Neural progenitor cell (in vitro differentiated cells): ENCODE measurements at regions not wholly inside any gene's neighbourhood (a gene's known extent, or its start where the extent isn't known, plus 50 kb on each side); places are given as distances from the start of the nearest gene placed in this dataset.
A peak's percentile ranks its signal among the peaks of the same experiment; 100 is the strongest.

Experiments
- DNase-seq: peaks from one replicate; pipeline ENCODE4 v3.0.0-alpha.2; 2016; ENCODE audit warnings: low spot score
- H2AFZ ChIP-seq: fragments of 200-600 bp; sonication (generic); replicated peaks from 2 replicates; pipeline ENCODE4 v1.6.1; 2016; ENCODE audit warnings: antibody characterized with exemption
- H3F3A ChIP-seq: fragments of 200-600 bp; sonication (generic); 2 replicates; pipeline ENCODE4 v1.6.1; 2016; ENCODE audit warnings: antibody characterized with exemption, low read depth
- H3K27ac ChIP-seq: fragments of 200-600 bp; sonication (generic); 2 replicates; pipeline ENCODE4 v1.5.1; 2016; ENCODE audit warnings: mild to moderate bottlenecking
- H3K27me3 ChIP-seq: fragments of 200-600 bp; sonication (generic); 2 replicates; pipeline ENCODE4 v1.6.1; 2016; ENCODE audit warnings: mild to moderate bottlenecking, moderate library complexity
- H3K36me3 ChIP-seq: fragments of 200-600 bp; sonication (generic); 2 replicates; pipeline ENCODE4 v1.5.1; 2016
- H3K4me1 ChIP-seq: fragments of 200-600 bp; sonication (generic); 2 replicates; pipeline ENCODE4 v1.6.1; 2016; ENCODE audit warnings: mixed run types
- H3K4me2 ChIP-seq: fragments of 200-600 bp; sonication (generic); 2 replicates; pipeline ENCODE4 v1.6.1; 2016
- H3K4me3 ChIP-seq: fragments of 200-600 bp; sonication (generic); 2 replicates; pipeline ENCODE4 v1.5.1; 2016
- H3K79me2 ChIP-seq: fragments of 200-600 bp; sonication (generic); 2 replicates; pipeline ENCODE4 v1.6.1; 2016; ENCODE audit warnings: low read depth
- H3K9ac ChIP-seq: fragments of 200-600 bp; sonication (generic); 2 replicates; pipeline ENCODE4 v1.6.1; 2016
- H3K9me3 ChIP-seq: fragments of 200-600 bp; sonication (generic); 2 replicates; pipeline ENCODE4 v1.5.1; 2016; ENCODE audit warnings: low read depth
- H4K20me1 ChIP-seq: fragments of 200-600 bp; sonication (generic); 2 replicates; pipeline ENCODE4 v1.6.1; 2016; ENCODE audit warnings: low read depth
- H3K27ac Mint-ChIP-seq: 3 replicates; pipeline ENCODE4 v1.8.0; 2021; ENCODE audit warnings: mixed read lengths
- H3K27me3 Mint-ChIP-seq: 2 replicates; pipeline ENCODE4 v1.8.0; 2022; ENCODE audit warnings: low read depth, mild to moderate bottlenecking, inconsistent platforms, moderate library complexity, mixed read lengths; ENCODE audit not compliant: insufficient read depth
- H3K36me3 Mint-ChIP-seq: 3 replicates; pipeline ENCODE4 v1.8.0; 2021; ENCODE audit warnings: mixed read lengths
- H3K4me1 Mint-ChIP-seq: 3 replicates; pipeline ENCODE4 v1.8.0; 2021; ENCODE audit warnings: mixed read lengths
- H3K4me3 Mint-ChIP-seq: 3 replicates; pipeline ENCODE4 v1.8.0; 2021; ENCODE audit warnings: mild to moderate bottlenecking, moderate library complexity, mixed read lengths
- H3K9me3 Mint-ChIP-seq: 3 replicates; pipeline ENCODE4 v1.8.0; 2020; ENCODE audit warnings: mixed read lengths
- CTCF ChIP-seq: fragments of 200-600 bp; sonication (generic); IDR thresholded peaks from 2 replicates; pipeline ENCODE4 v1.5.1; 2017; ENCODE audit warnings: antibody characterized with exemption, mild to moderate bottlenecking
- EZH2 ChIP-seq: fragments of 200-600 bp; sonication (generic); IDR thresholded peaks from 2 replicates; pipeline ENCODE4 v1.6.1; 2017; ENCODE audit warnings: antibody characterized with exemption, mild to moderate bottlenecking, moderate library complexity
- EZH2phosphoT487 ChIP-seq: fragments of 200-600 bp; sonication (generic); IDR thresholded peaks from 2 replicates; pipeline ENCODE4 v1.6.1; 2017; ENCODE audit warnings: antibody characterized with exemption

- no peak overlapping the region for H3K9ac ChIP-seq
- no peak for TF ChIP-seq CTCF
- no peak for TF ChIP-seq EZH2
- no peak for TF ChIP-seq EZH2phosphoT487
- no peak overlapping the region for H3K4me3 ChIP-seq
- no peaks in the 10 kb centered on the region for H3K9me3 ChIP-seq
- H3K27ac ChIP-seq = no peak overlapping the region
- DNase-seq = no peak
- H3K4me2 ChIP-seq = no peak overlapping the region
- H3F3A ChIP-seq = no peaks in the 10 kb centered on the region
- no peaks in the 10 kb centered on the region for H3K36me3 Mint-ChIP-seq
- H3K4me1 Mint-ChIP-seq = no peaks in the 10 kb centered on the region
- no peaks in the 10 kb centered on the region for H3K79me2 ChIP-seq
- no peaks in the 10 kb centered on the region for H3K36me3 ChIP-seq
- H2AFZ ChIP-seq = no peak overlapping the region
- no peak overlapping the region for H3K27ac Mint-ChIP-seq
- no peaks in the 10 kb centered on the region for H4K20me1 ChIP-seq
- no peaks in the 10 kb centered on the region for H3K4me1 ChIP-seq
- H3K9me3 Mint-ChIP-seq = peaks cover 11% of the 10 kb centered on the region
- no peak overlapping the region for H3K4me3 Mint-ChIP-seq
- H3K27me3 ChIP-seq = no peaks in the 10 kb centered on the region
- peaks cover 2% of the 10 kb centered on the region for H3K27me3 Mint-ChIP-seq
Measured at GRCh38 chrX:20988118-20988517, 386.1 kb upstream of the CNKSR2 start.

- Mint-ChIP-seq H3K27ac (peak overlapping the region; percentile 78), H3K27me3 (peaks cover 7% of the 10 kb centered on the region), H3K4me1 (peaks cover 8% of the 10 kb centered on the region), H3K36me3 (no peaks in the 10 kb centered on the region), H3K4me3 (no peak overlapping the region), H3K9me3 (peaks cover 8% of the 10 kb centered on the region)
- no peak overlapping the region for H3K4me2 ChIP-seq
- TF ChIP-seq EZH2 (no peak), CTCF (no peak), EZH2phosphoT487 (no peak)
- no peaks in the 10 kb centered on the region for H3K4me1 ChIP-seq
- no peak overlapping the region for H3K4me3 ChIP-seq
- peaks cover 14% of the 10 kb centered on the region for H3F3A ChIP-seq
- no peaks in the 10 kb centered on the region for H4K20me1 ChIP-seq
- no peaks in the 10 kb centered on the region for H3K27me3 ChIP-seq
- H3K79me2 ChIP-seq = no peaks in the 10 kb centered on the region
- peak overlapping the region; percentile 82 for H3K27ac ChIP-seq
- H2AFZ ChIP-seq = no peak overlapping the region
- H3K9ac ChIP-seq = no peak overlapping the region
- no peak for DNase-seq
- H3K9me3 ChIP-seq = no peaks in the 10 kb centered on the region
- H3K36me3 ChIP-seq = no peaks in the 10 kb centered on the region
Measured at GRCh38 chrX:20980426-20980825, 393.8 kb upstream of the CNKSR2 start.

GRCh38 chrX:20974326-20974725, 399.9 kb upstream of the CNKSR2 start:
- Histone ChIP-seq H3K36me3 (no peaks in the 10 kb centered on the region), H3K9ac (no peak overlapping the region), H3F3A (peaks cover 1% of the 10 kb centered on the region), H3K27me3 (no peaks in the 10 kb centered on the region), H3K79me2 (no peaks in the 10 kb centered on the region), H3K4me2 (no peak overlapping the region), H3K9me3 (no peaks in the 10 kb centered on the region), H3K4me3 (no peak overlapping the region), H3K4me1 (no peaks in the 10 kb centered on the region), H2AFZ (no peak overlapping the region), H4K20me1 (no peaks in the 10 kb centered on the region), H3K27ac (no peak overlapping the region)
- DNase-seq = no peak
- H3K27me3 Mint-ChIP-seq = no peaks in the 10 kb centered on the region
- no peaks in the 10 kb centered on the region for H3K36me3 Mint-ChIP-seq
- H3K9me3 Mint-ChIP-seq = no peaks in the 10 kb centered on the region
- no peaks in the 10 kb centered on the region for H3K4me1 Mint-ChIP-seq
- no peak overlapping the region for H3K4me3 Mint-ChIP-seq
- H3K27ac Mint-ChIP-seq = no peak overlapping the region
- TF ChIP-seq EZH2phosphoT487 (no peak), EZH2 (no peak), CTCF (no peak)

GRCh38 chrX:20973038-20973437, 401.2 kb upstream of the CNKSR2 start:
- TF ChIP-seq CTCF (no peak), EZH2phosphoT487 (no peak), EZH2 (no peak)
- DNase-seq = no peak
- no peaks in the 10 kb centered on the region for H3K9me3 Mint-ChIP-seq

More at GRCh38 chrX:20973038-20973437, 401.2 kb upstream of the CNKSR2 start:
- no peak overlapping the region for H3K4me3 Mint-ChIP-seq
- no peak overlapping the region for H3K4me2 ChIP-seq
- no peak overlapping the region for H3K27ac ChIP-seq
- peaks cover 5% of the 10 kb centered on the region for H3K4me1 Mint-ChIP-seq
- H3K36me3 Mint-ChIP-seq = no peaks in the 10 kb centered on the region
- H3K9me3 ChIP-seq = no peaks in the 10 kb centered on the region
- H3F3A ChIP-seq = no peaks in the 10 kb centered on the region
- no peak overlapping the region for H3K4me3 ChIP-seq
- H3K27me3 Mint-ChIP-seq = no peaks in the 10 kb centered on the region
- H3K27me3 ChIP-seq = no peaks in the 10 kb centered on the region
- H3K27ac Mint-ChIP-seq = no peak overlapping the region
- H4K20me1 ChIP-seq = no peaks in the 10 kb centered on the region
- H3K36me3 ChIP-seq = no peaks in the 10 kb centered on the region
- no peak overlapping the region for H3K9ac ChIP-seq
- H3K4me1 ChIP-seq = no peaks in the 10 kb centered on the region
- no peaks in the 10 kb centered on the region for H3K79me2 ChIP-seq
- no peak overlapping the region for H2AFZ ChIP-seq
